ENCODE measurements at regions not wholly inside any gene's neighbourhood (a gene's known extent, or its start where the extent isn't known, plus 50 kb on each side); places are given as distances from the start of the nearest gene placed in this dataset.
A peak's percentile ranks its signal among the peaks of the same experiment; 100 is the strongest.

- 0 out of 4 replicates have a peak, but pooled peaks of 1 of the 2 experiments have one; percentile 49 for TF ChIP-seq ZNF318 (IDR thresholded peaks at IDR 0.05; ENCODE audit: borderline replicate concordance in 1 of 2, low read depth in 1 of 2)
- no peak for TF ChIP-seq NR3C1 (CRISPR knock-in tag; IDR thresholded peaks at IDR 0.05)
- TF ChIP-seq HLTF (IDR thresholded peaks at IDR 0.05) = no peak
- peak; percentile 43; the same call in 1 of the 2 replicates for TF ChIP-seq CREM (IDR thresholded peaks at IDR 0.05; ENCODE audit: low read depth)
- peak in 1 of 2 experiments; percentile 12; a peak in 1 of 4 replicates for TF ChIP-seq SRF (CRISPR knock-in tag; IDR thresholded peaks at IDR 0.05)
- peak; percentile 77; the same call in 1 of the 2 replicates for TF ChIP-seq ZNF57 (CRISPR knock-in tag; IDR thresholded peaks at IDR 0.05)
- TF ChIP-seq RB1 (IDR thresholded peaks at IDR 0.05; ENCODE audit: low read depth) = no peak
- no peak for TF ChIP-seq NFIX (CRISPR knock-in tag; IDR thresholded peaks at IDR 0.05; ENCODE audit: low read depth)
- TF ChIP-seq TAF7 (tag; IDR thresholded peaks at IDR 0.05) = 0 out of 2 replicates have a peak, but pooled peaks have one; percentile 62
- TF ChIP-seq MTA1 (IDR thresholded peaks at IDR 0.05; ENCODE audit: borderline replicate concordance) = no peak
- no peak for TF ChIP-seq ZNF507 (tag; conservative IDR thresholded peaks at IDR 0.05)
- no peak for TF ChIP-seq GATAD2B (IDR thresholded peaks at IDR 0.05; ENCODE audit: borderline replicate concordance)
- peak; percentile 71; the same call in 1 of the 2 replicates for TF ChIP-seq MYC (IDR thresholded peaks at IDR 0.05; ENCODE audit: low read depth, low read length)
- TF ChIP-seq MYC (CRISPR knock-in tag; IDR thresholded peaks at IDR 0.05; ENCODE audit: borderline replicate concordance, low read depth) = no peak
- TF ChIP-seq CBX5 (IDR thresholded peaks at IDR 0.05; ENCODE audit: borderline replicate concordance, low read depth) = no peak
- TF ChIP-seq PCBP1 (IDR thresholded peaks at IDR 0.05; ENCODE audit: low read depth, low read length, poor library complexity, severe bottlenecking) = no peak
- TF ChIP-seq FOS (IDR thresholded peaks at IDR 0.05; ENCODE audit: extremely low read depth, insufficient read length) = no peak
Measured at GRCh38 chr1:234874291-234875288, 254.0 kb downstream of the TOMM20 start (continued).

Measured in K562 (cell line).